ENCODE measurements at regions not wholly inside any gene's neighbourhood (a gene's known extent, or its start where the extent isn't known, plus 50 kb on each side); places are given as distances from the start of the nearest gene placed in this dataset.
"Not testable (repeated sequence)": the region's sequence is repeated elsewhere in the genome, so short reads cannot be mapped to it uniquely, and the experiment has no call there.

DNA sequence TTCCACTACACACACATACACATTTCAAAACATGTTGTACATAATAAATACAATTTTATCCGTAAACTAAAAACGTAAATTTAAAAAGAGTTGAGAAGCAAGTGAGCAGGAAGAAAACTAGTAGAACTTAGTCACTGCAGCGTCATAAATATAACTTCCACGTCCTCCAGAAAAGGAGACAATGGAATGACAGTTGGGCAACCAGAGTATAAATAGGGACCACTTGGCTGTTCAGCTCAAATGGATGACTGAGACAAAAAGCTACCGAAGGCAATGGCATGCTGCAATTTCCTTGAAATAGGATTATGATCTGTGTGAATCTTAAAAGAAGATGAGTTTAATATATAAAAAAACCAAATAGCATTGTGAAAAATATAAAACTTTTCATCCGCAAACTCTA is 438.5 kb upstream of the RGMB start:
- in situ Hi-C loops (cut with HindIII; ENCODE audit: low sequenced_read_pairs) = no loop called here
- no peak for DNase-seq (ENCODE audit: low spot score)

DNA sequence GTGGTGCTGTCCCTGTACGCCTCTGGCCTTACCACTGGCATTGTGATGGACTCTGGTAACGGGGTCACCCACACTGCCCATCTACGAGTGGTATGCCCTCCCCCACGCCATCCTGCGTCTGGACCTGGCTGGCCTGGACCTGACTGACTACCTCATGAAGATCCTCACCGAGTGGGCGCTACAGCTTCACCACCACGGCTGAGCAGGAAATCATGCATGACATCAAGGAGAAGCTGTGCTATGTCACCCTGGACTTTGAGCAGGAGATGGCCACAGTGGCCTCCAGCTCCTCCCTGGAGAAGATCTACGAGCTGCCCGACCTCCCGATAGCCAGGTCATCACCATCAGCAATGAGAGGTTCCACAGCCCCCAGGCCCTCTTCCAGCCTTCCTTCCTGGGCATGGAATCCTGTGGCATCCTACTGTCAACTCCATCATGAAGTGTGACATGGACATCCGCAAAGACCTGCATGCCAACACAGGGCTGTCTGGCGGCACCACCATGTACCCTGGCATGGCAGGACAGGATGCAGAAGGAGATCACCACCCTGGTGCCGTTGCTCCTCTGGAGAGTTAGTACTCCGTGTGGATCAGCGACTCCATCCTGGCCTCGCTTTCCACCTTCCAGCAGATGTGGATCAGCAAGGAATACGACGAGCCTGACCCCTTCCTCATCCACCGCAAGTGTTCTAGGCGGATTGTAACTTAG is 434.2 kb upstream of the RGMB start:
- no peak for DNase-seq (ENCODE audit: low spot score)
- in situ Hi-C loops (cut with HindIII; ENCODE audit: low sequenced_read_pairs) = no loop called here

DNA sequence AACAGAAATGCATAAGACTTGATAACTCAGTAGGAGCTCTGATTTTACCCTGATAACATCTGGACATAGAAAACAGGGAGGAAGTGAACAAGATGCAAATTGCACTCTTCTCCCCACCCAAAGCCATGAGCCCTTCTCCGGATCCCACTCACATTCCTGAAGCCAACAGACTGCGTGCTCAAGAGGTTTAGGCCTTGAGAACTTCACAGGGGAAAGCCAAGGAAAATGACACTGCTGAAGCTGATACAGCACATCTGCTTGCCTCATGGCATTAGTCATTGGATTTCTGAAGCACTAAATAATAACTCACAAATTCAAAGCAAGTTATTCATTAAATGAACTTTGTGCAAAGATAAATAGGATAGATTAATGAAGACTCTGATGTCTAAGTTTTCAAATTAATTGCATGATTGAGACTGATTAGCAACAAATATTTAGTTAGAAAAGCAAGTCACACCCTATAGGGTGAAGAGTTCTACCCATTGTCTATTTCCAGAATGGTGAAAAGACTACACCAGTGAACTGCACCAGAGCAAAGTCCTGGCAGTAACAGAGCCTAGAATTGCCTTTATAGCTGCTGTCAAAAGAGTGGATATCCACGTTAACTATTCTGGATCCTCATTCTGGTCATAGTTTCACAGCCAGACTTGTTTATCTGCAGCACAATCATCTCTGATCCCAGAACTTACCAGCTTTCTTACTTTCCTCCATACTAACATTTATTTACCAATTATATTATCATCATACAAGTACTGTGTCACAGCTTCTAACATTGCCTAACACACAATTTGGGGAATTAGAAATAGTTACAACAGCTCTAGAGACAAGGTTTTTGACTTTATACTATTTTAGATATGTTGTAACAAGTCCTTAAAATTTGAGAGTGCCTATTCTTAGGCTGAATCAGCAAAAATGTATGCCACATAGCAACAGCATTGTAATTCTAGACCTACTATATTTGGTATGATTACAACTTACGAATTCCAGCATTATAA is 432.1 kb upstream of the RGMB start:
- in situ Hi-C loops (cut with HindIII; ENCODE audit: low sequenced_read_pairs) = no loop called here

GRCh38 chr5:98342958-98343660 is 430.4 kb upstream of the RGMB start:
- DNase-seq (ENCODE audit: low spot score); in situ Hi-C loops (cut with HindIII; ENCODE audit: low sequenced_read_pairs): not testable (repeated sequence)

More for the DNA sequence above, 432.1 kb upstream of the RGMB start:
- no peak for DNase-seq (ENCODE audit: low spot score)

GRCh38 chr5:98349251-98349989 is 424.0 kb upstream of the RGMB start:
- DNase-seq (ENCODE audit: low spot score) = no peak
- in situ Hi-C loops (cut with HindIII; ENCODE audit: low sequenced_read_pairs) = no loop called here

- in situ Hi-C loops (cut with HindIII; ENCODE audit: low sequenced_read_pairs) = no loop called here
- no peak for DNase-seq (ENCODE audit: low spot score)
These were observed 423.5 kb upstream of the RGMB start for GRCh38 chr5:98349990-98350365.

DNA sequence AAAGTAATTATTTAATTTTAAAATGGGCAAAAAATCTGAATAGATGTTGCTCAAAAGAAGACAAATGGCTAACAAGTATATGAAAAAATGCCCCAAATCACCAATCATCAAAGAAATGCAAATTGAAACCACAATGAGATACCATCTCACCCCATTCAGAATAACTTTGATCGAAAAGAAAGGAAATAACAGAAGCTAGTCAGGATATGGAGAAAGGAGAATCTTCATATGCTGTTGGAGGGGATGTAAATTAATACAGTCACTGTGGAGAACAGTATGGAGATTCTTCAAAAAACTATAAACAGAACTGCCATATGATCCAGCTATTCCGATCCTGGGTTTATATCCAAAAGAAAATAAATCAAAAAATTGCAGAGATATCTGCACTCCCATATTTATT is 418.5 kb upstream of the RGMB start:
- no peak for DNase-seq (ENCODE audit: low spot score)
- in situ Hi-C loops (cut with HindIII; ENCODE audit: low sequenced_read_pairs) = no loop called here

GRCh38 chr5:98360548-98360947 is 412.9 kb upstream of the RGMB start:
- in situ Hi-C loops (cut with HindIII; ENCODE audit: low sequenced_read_pairs) = no loop called here
- DNase-seq (ENCODE audit: low spot score) = no peak

DNA sequence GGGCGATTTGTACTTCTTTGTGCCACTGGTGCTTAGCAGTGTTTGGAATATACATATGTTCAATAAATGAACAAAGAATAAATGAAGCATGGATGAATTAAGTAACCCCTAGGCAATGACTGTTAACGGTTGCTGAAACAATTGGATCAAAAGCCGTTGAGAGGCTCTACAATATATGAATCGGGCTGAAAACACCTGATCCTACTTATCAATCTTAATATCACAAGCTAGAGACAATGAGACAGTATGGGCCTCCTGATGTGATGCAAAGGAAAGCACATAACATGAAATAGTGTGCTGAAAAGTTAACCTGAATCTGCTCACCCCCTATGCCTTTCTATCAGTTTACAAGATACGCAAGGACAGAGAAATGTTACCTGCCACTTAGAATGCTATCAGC is 410.3 kb upstream of the RGMB start:
- in situ Hi-C loops (cut with HindIII; ENCODE audit: low sequenced_read_pairs) = no loop called here
- no peak for DNase-seq (ENCODE audit: low spot score)

DNA sequence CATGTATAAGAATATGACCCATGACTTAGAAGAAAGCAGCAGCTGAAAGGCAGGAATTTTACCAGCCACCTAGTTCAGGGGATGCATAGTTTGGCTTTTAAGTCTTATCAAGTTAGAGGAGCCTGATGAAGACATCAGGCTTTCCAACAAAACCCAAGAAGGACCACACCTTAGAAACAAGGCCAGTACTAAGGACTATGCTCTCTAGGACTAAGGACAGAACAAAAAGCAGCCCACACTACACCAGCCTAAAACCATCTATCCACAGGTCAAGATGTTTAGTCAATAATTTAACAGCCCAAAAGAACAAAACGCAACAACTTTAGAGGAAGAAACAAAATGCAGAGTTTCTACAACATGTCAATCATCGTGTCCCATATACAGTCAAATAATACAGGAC is 408.9 kb upstream of the RGMB start:
- no peak for DNase-seq (ENCODE audit: low spot score)
- in situ Hi-C loops (cut with HindIII; ENCODE audit: low sequenced_read_pairs) = no loop called here

- DNase-seq (ENCODE audit: low spot score) = no peak
- in situ Hi-C loops (cut with HindIII; ENCODE audit: low sequenced_read_pairs) = no loop called here
These were observed 408.3 kb upstream of the RGMB start for GRCh38 chr5:98365126-98365525.

DNA sequence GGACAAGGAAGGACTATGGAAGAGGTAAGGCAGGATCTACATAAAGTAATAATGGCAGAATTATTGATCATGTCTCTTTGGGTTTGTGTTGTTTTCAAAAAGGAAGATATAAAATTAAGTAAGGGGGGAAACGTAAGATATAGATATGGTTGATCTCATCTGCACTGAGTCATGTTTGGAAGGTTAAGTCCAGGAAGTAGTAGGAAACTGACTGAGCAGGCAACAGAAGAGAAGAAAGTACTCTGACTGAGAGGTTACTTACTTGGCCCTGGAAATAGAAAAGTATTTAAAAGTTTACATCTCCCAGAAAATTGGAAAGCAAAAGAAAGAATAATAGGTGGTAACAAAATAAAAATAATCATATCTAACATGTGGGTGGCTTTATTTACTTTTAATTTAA is 405.3 kb upstream of the RGMB start:
- no peak for DNase-seq (ENCODE audit: low spot score)
- in situ Hi-C loops (cut with HindIII; ENCODE audit: low sequenced_read_pairs) = no loop called here

DNA sequence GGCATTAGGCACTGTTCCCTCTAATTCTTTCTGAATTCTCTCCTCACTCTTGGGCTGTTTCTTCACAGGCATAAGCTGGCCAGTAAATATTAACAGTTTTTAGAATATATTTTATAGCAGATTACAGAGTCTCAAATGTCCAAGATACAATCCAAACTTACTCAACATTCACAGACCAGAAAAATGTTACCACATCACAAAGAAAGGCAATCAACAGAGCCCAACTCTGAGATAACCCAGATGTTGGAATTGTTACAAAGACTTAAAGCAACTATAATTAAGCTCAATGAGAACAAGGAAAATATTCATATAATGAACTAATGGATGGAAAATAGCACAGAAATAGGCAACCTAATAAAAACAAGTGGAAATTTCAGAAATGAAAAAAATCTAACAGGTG is 401.1 kb upstream of the RGMB start:
- in situ Hi-C loops (cut with HindIII; ENCODE audit: low sequenced_read_pairs) = no loop called here
- DNase-seq (ENCODE audit: low spot score) = no peak

DNA sequence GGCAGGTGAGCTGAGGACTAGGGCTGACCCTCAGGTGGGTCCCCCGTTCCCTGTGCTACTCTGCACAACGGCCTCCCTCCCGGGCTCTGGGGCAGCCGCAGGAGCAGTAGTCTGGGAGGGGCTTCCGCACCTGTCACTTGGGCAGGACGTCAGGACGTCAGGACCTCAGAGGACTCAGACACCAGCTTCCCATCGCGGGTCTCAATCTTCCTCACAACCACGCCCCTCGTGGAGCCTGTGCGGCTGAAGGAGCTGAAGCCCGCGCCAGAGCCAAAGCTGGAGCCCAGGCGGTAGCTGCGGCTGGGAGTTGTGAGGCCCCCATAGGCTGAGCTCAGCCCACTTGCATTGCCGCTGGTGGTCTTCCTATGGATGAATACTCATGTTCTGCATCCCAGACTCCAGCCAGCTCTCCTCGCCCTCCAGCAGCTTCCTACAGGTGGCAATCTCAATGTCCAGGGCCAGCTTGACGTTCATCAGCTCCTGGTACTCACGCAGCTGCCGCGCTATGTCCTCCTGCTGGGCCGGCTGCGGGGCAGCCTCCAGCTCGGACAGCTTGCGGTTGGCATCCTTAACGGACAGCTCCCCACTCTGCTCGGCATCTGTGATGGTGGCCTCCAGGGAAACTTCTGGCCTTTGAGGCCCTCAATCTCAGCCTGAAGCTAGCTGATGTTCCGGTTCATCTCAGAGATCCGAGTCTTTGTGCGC is 381.4 kb upstream of the RGMB start:
- no peak for DNase-seq (ENCODE audit: low spot score)
- in situ Hi-C loops (cut with HindIII; ENCODE audit: low sequenced_read_pairs) = no loop called here

GRCh38 chr5:98393205-98393604 is 380.3 kb upstream of the RGMB start:
- DNase-seq (ENCODE audit: low spot score); in situ Hi-C loops (cut with HindIII; ENCODE audit: low sequenced_read_pairs): not testable (repeated sequence)

DNA sequence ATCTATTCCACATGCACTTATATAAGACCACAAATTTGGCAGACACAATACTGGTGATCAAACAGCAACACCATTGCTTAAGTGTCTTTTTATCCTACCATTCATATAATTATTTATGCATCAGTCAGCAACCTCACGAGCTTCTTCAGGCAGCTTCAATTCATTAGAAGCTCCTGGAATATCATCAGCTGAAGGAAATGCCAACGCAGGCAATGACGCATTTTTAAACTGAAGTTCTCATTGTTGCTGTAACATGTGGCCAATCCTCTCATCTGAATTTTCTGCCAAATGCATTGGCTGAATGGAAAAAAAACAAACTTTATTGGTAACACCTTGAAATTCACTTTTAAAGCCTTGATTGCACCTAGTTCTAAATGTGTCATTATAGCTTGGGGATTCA is 376.4 kb upstream of the RGMB start:
- no peak for DNase-seq (ENCODE audit: low spot score)
- in situ Hi-C loops (cut with HindIII; ENCODE audit: low sequenced_read_pairs) = no loop called here

GRCh38 chr5:98398465-98398864 is 375.0 kb upstream of the RGMB start:
- in situ Hi-C loops (cut with HindIII; ENCODE audit: low sequenced_read_pairs) = no loop called here
- peak; percentile 1 for DNase-seq (ENCODE audit: low spot score)

GRCh38 chr5:98401656-98402055 is 371.8 kb upstream of the RGMB start:
- in situ Hi-C loops (cut with HindIII; ENCODE audit: low sequenced_read_pairs) = no loop called here

GRCh38 chr5:98402130-98402529 is 371.3 kb upstream of the RGMB start:
- in situ Hi-C loops (cut with HindIII; ENCODE audit: low sequenced_read_pairs) = no loop called here
- no peak for DNase-seq (ENCODE audit: low spot score)

More at GRCh38 chr5:98401656-98402055, 371.8 kb upstream of the RGMB start:
- DNase-seq (ENCODE audit: low spot score) = no peak
